HL-60 (cell line): ENCODE measurements at regions not wholly inside any gene's neighbourhood (a gene's known extent, or its start where the extent isn't known, plus 50 kb on each side); places are given as distances from the start of the nearest gene placed in this dataset.

Experiments used
- DNase-seq, 2 experiments: peaks; one replicate each; pipeline ENCODE4 v3.0.0-alpha.2; 2010 to 2020; ENCODE audit warnings: low read depth in 1 of 2, low spot score in 1 of 2
- H3K27ac ChIP-seq: fragments of 250-450 bp; sonication (Bioruptor Pico); replicated peaks from 2 replicates; pipeline ENCODE4 v1.5.1; 2020; ENCODE audit warnings: mild to moderate bottlenecking, moderate library complexity
- H3K27me3 ChIP-seq: fragments of 250-450 bp; sonication (Bioruptor Pico); 2 replicates; pipeline ENCODE4 v1.5.1; 2021; ENCODE audit warnings: mild to moderate bottlenecking, moderate library complexity; ENCODE audit not compliant: insufficient read depth, poor library complexity, severe bottlenecking
- H3K4me3 ChIP-seq: replicated peaks from 2 replicates; pipeline ENCODE4 v1.5.1; 2011; ENCODE audit warnings: mild to moderate bottlenecking, control low read depth, low read length; ENCODE audit not compliant: insufficient read depth
- GABPA ChIP-seq: IDR thresholded peaks from 2 replicates; pipeline ENCODE4 v1.6.1; 2012; ENCODE audit warnings: low read depth
- POLR2AphosphoS5 ChIP-seq: IDR thresholded peaks from 2 replicates; pipeline ENCODE4 v1.6.1; 2012; ENCODE audit warnings: low read depth
- REST ChIP-seq: IDR thresholded peaks from 2 replicates; pipeline ENCODE4 v1.6.1; 2012; ENCODE audit warnings: low read depth; ENCODE audit not compliant: insufficient replicate concordance
- SPI1 ChIP-seq: IDR thresholded peaks from 2 replicates; pipeline ENCODE4 v1.6.1; 2012; ENCODE audit warnings: low read depth, mild to moderate bottlenecking, borderline replicate concordance
- TF ChIP-seq, protein P1 (sequence below): IDR thresholded peaks from one replicate; pipeline ENCODE4 v1.5.1; 2011; ENCODE audit warnings: low read length, control low read depth, inconsistent platforms; ENCODE audit not compliant: insufficient read depth

DNA sequence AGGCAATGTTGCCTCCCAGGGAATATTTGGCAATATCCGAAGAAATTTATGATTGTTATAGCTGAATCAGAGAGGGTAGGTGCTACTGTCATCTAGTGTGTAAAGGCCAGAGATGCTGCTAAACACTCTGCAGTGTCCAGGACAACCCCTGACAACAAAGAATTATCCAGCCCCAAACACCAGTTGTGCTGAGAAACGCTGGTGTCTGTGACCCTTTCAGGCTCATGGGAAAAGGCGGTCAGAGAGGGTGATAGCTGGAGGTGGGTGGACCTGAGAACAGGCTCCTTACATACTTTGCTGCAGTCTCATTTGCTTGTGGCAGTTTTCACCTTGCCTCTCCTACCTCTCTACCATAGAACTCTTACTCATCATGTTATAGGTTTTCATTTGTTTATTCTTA lies 295.3 kb upstream of the DMRT1 start:
- TF ChIP-seq, protein P1, sequence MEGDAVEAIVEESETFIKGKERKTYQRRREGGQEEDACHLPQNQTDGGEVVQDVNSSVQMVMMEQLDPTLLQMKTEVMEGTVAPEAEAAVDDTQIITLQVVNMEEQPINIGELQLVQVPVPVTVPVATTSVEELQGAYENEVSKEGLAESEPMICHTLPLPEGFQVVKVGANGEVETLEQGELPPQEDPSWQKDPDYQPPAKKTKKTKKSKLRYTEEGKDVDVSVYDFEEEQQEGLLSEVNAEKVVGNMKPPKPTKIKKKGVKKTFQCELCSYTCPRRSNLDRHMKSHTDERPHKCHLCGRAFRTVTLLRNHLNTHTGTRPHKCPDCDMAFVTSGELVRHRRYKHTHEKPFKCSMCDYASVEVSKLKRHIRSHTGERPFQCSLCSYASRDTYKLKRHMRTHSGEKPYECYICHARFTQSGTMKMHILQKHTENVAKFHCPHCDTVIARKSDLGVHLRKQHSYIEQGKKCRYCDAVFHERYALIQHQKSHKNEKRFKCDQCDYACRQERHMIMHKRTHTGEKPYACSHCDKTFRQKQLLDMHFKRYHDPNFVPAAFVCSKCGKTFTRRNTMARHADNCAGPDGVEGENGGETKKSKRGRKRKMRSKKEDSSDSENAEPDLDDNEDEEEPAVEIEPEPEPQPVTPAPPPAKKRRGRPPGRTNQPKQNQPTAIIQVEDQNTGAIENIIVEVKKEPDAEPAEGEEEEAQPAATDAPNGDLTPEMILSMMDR: no peak
- no peak for TF ChIP-seq REST
- TF ChIP-seq SPI1: no peak
- TF ChIP-seq POLR2AphosphoS5: no peak
- no peak for TF ChIP-seq GABPA
- DNase-seq: no peak
- Histone ChIP-seq H3K4me3 (no peak overlapping the region), H3K27me3 (peaks cover 2% of the 10 kb centered on the region), H3K27ac (no peak overlapping the region)

DNA sequence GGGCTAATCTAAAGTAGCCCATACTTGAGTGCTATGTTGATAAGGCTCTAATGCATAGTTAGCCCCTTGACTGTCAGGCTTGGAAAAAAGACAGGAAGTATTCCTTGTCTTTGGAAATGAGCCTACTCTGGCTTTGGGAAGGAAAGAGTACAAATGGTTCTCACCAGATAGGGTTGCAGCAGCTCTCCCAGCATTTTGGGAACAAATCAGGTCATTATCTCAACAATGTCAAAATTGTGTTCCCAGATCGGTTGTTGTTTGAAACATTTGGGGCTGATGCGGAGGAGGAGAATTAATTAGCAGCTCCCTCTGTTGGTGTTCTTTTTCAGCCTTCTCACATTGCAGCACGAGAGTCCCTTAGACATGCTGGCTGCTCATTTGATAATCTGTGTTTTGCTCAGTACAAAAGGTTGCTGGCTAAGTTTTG lies 294.7 kb upstream of the DMRT1 start:
- no peak for TF ChIP-seq GABPA
- TF ChIP-seq, protein P1: no peak
- TF ChIP-seq SPI1: no peak
- TF ChIP-seq POLR2AphosphoS5: no peak
- no peak for TF ChIP-seq REST
- no peak for DNase-seq
- H3K4me3 ChIP-seq: no peak overlapping the region
- H3K27ac ChIP-seq: no peak overlapping the region
- peaks cover 2% of the 10 kb centered on the region for H3K27me3 ChIP-seq

- H3K27me3 ChIP-seq: peaks cover 2% of the 10 kb centered on the region
- no peak for DNase-seq
- no peak overlapping the region for H3K27ac ChIP-seq
- TF ChIP-seq, protein P1: no peak
- TF ChIP-seq SPI1: peak; percentile 73
- no peak overlapping the region for H3K4me3 ChIP-seq
Measured at GRCh38 chr9:547314-547713, 294.2 kb upstream of the DMRT1 start.

- H3K27ac ChIP-seq: no peak overlapping the region
- H3K4me3 ChIP-seq: no peak overlapping the region
- H3K27me3 ChIP-seq: peaks cover 2% of the 10 kb centered on the region
- TF ChIP-seq GABPA (no peak), REST (no peak), SPI1 (no peak), POLR2AphosphoS5 (no peak)
- TF ChIP-seq, protein P1: no peak
- no peak for DNase-seq
Measured at GRCh38 chr9:549455-549997, 292.0 kb upstream of the DMRT1 start.
